ENCODE measurements at regions not wholly inside any gene's neighbourhood (a gene's known extent, or its start where the extent isn't known, plus 50 kb on each side); places are given as distances from the start of the nearest gene placed in this dataset.

GRCh38 chr7:96408881-96409280 is 87.0 kb upstream of the SLC25A13 start:
- TF ChIP-seq CTCF (IDR thresholded peaks at IDR 0.05) (no peak), POLR2A (IDR thresholded peaks at IDR 0.05) (no peak)

Data from lower leg skin (tissue), 3 donors.